ENCODE measurements at regions not wholly inside any gene's neighbourhood (a gene's known extent, or its start where the extent isn't known, plus 50 kb on each side); places are given as distances from the start of the nearest gene placed in this dataset.

DNA sequence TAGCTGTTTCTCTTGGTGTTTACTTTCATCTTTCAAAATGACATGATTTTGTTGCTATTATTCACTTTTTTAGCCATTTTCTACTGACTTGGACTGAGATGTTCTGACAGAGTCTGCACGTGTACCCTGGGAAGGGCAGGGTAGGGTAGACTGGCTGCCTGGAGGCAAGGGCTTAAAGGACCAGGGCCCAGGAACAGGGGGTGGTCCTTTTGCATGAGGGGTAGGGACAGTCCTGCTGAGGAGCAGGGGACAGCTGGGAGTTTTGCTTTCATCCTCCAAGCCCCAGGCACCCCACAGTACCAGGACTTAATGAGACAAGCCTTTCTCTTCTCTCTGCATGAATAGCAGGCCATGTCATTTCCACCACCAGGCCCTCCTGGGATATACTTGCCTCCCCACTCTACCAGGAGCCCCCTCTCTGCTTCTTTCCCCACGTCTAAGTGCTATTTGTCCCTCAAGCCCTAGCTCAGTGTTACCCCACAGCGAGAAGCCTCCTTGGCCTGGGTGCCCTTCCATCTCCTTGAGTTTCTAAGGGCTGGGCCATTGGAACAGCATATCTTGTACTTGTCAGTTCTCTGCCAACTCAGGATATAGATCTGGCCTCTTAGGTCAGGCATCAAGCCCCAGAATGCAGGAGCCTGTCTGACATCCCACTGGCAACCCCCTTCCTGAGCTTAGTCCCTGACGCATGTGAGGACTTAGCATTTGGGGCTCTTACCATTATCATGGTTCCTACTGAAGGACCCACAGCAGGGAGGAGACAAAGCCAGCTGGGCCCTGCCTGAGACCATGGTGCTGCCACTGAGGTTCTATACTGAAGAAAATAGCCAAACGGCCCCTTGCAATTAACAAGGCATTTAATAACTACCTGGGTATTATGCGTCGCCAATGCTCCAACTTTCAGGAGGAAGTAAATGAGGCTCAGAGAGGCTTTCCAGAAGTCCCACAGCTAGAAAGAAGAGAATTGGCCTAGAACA is 78.4 kb upstream of the UNC5B start:
- Histone ChIP-seq H3K36me3 (no peaks in the 10 kb centered on the region), H3K4me1 (peaks cover 8% of the 10 kb centered on the region), H3K4me3 (no peak overlapping the region), H3K27ac (replicated peaks) (no peak overlapping the region), H3K9me3 (replicated peaks) (no peaks in the 10 kb centered on the region), H3K27me3 (ENCODE audit: low read depth) (peaks cover 39% of the 10 kb centered on the region)
- intact Hi-C loops (cut with micrococcal nuclease) = no loop called here
- TF ChIP-seq, protein P1, sequence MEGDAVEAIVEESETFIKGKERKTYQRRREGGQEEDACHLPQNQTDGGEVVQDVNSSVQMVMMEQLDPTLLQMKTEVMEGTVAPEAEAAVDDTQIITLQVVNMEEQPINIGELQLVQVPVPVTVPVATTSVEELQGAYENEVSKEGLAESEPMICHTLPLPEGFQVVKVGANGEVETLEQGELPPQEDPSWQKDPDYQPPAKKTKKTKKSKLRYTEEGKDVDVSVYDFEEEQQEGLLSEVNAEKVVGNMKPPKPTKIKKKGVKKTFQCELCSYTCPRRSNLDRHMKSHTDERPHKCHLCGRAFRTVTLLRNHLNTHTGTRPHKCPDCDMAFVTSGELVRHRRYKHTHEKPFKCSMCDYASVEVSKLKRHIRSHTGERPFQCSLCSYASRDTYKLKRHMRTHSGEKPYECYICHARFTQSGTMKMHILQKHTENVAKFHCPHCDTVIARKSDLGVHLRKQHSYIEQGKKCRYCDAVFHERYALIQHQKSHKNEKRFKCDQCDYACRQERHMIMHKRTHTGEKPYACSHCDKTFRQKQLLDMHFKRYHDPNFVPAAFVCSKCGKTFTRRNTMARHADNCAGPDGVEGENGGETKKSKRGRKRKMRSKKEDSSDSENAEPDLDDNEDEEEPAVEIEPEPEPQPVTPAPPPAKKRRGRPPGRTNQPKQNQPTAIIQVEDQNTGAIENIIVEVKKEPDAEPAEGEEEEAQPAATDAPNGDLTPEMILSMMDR (IDR thresholded peaks at IDR 0.05; ENCODE audit: borderline replicate concordance) = no peak
- DNase-seq = no peak

DNA sequence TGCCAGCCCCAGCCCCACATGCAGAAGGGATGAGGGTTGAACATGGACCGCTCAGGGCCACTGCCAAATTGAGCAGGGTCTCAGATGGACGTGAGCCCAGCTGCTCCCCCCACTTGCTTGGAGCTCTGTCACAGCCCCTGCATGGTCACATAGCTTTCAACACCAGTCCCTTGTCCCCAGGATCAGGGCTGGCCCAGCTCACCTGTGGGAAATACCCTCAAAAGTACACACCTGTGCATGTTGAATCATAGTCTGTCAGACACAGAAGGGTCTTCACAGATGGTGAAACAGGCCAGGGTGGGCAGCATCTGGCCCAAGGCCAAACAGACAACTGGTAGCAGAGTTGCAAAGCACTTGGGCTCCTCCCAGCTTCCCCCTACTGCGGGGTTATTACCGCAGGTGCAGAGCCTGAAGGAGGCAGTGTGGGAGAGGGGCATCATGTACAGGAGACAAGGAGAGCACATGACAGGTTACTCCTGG is 77.6 kb upstream of the UNC5B start:
- Histone ChIP-seq H3K4me1 (peaks cover 8% of the 10 kb centered on the region), H3K36me3 (no peaks in the 10 kb centered on the region), H3K27me3 (ENCODE audit: low read depth) (peaks cover 41% of the 10 kb centered on the region), H3K9me3 (replicated peaks) (no peaks in the 10 kb centered on the region), H3K27ac (replicated peaks) (no peak overlapping the region), H3K4me3 (no peak overlapping the region)
- intact Hi-C loops (cut with micrococcal nuclease) = no loop called here
- DNase-seq = no peak
- TF ChIP-seq, protein P1 (IDR thresholded peaks at IDR 0.05; ENCODE audit: borderline replicate concordance) = no peak

DNA sequence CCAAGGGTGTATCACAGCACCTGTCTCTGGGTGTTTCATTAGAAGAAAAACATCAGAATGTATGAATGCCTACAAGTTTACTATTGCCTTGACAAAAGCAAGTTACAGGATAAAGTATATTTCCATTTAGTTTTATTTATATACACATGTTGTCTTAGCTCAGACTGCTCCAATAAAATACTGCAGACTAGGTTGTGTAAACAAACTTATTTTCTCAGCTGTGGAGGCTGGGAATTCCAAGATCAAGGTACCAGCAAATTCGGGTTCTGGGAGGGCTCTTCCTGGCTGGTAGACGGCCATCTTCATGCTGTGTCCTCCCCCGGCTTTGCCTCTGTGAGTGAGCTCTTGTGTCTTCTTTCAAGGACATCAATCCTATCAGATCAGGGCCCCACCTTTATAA is 77.1 kb upstream of the UNC5B start:
- Histone ChIP-seq H3K36me3 (no peaks in the 10 kb centered on the region), H3K4me3 (no peak overlapping the region), H3K9me3 (replicated peaks) (no peaks in the 10 kb centered on the region), H3K4me1 (peaks cover 8% of the 10 kb centered on the region), H3K27ac (replicated peaks) (no peak overlapping the region), H3K27me3 (ENCODE audit: low read depth) (peaks cover 41% of the 10 kb centered on the region)
- no peak for DNase-seq
- TF ChIP-seq, protein P1 (IDR thresholded peaks at IDR 0.05; ENCODE audit: borderline replicate concordance) = no peak
- intact Hi-C loops (cut with micrococcal nuclease) = no loop called here

DNA sequence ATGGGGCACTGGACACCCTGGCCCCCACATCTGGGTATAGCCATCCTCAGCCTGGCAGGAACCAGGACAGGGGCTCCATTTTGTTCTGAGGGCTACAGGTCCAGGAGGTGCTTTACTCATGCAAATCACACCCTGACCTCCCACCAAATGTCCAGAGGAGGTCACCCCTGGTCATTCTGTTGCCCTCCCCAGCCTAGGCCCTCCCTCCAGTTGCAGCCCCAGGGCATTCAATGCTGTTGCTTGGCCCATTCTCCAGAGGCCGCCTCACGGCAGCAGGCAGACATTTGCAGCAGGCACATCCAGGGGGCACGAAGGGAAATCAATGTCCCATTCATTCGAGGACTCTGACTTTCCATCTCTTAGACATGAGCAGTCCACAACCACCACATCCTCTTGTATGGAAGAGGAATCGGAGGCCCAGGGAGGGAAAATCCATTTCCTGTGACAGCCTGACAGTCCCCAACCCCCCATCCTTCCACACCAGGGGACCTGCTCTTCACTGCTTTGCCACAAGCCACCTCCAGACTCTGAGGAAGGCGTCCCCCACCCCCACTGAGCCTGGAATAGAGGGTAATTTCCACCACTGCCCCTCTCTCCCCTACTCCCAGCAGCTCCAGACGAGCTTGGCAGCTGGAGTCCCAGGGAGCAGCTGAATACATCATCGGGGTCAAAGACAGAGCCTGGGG is 76.2 kb upstream of the UNC5B start:
- Histone ChIP-seq H3K36me3 (no peaks in the 10 kb centered on the region), H3K9me3 (replicated peaks) (no peaks in the 10 kb centered on the region), H3K27ac (replicated peaks) (no peak overlapping the region), H3K4me3 (no peak overlapping the region), H3K27me3 (ENCODE audit: low read depth) (peaks cover 40% of the 10 kb centered on the region), H3K4me1 (peaks cover 14% of the 10 kb centered on the region)
- intact Hi-C loops (cut with micrococcal nuclease) = no loop called here
- no peak for DNase-seq
- TF ChIP-seq, protein P1 (IDR thresholded peaks at IDR 0.05; ENCODE audit: borderline replicate concordance) = no peak

- TF ChIP-seq, protein P1 (IDR thresholded peaks at IDR 0.05; ENCODE audit: borderline replicate concordance) = no peak
- intact Hi-C loops (cut with micrococcal nuclease) = no loop called here
- Histone ChIP-seq H3K4me1 (peaks cover 18% of the 10 kb centered on the region), H3K27ac (replicated peaks) (no peak overlapping the region), H3K27me3 (ENCODE audit: low read depth) (peaks cover 25% of the 10 kb centered on the region), H3K9me3 (replicated peaks) (no peaks in the 10 kb centered on the region), H3K36me3 (no peaks in the 10 kb centered on the region), H3K4me3 (no peak overlapping the region)
- DNase-seq = no peak
Measured at GRCh38 chr10:71137701-71138100, 74.7 kb upstream of the UNC5B start.
